OCI-LY3 (cell line): ENCODE measurements at regions not wholly inside any gene's neighbourhood (a gene's known extent, or its start where the extent isn't known, plus 50 kb on each side); places are given as distances from the start of the nearest gene placed in this dataset.

Experiments used
- H2AFZ ChIP-seq: fragments of 200-600, 300-600 bp; shearing (Covaris generic); 2 replicates; pipeline ENCODE4 v1.6.0; 2014; ENCODE audit warnings: antibody characterized with exemption, low read depth, low read length
- H3K27ac ChIP-seq: fragments of 200-600, 300-600 bp; sonication (generic); 2 replicates; pipeline ENCODE4 v1.5.1; 2014; ENCODE audit warnings: mild to moderate bottlenecking, low read length, moderate library complexity, mixed read lengths
- H3K27me3 ChIP-seq: fragments of 200-600, 300-600 bp; sonication (generic); 2 replicates; pipeline ENCODE4 v1.6.1; 2014; ENCODE audit warnings: low read depth, low read length, mixed read lengths
- H3K36me3 ChIP-seq: fragments of 200-600, 300-600 bp; sonication (generic); replicated peaks from 2 replicates; pipeline ENCODE3; 2014; ENCODE audit warnings: low read depth, low read length, mixed read lengths
- H3K4me1 ChIP-seq: fragments of 300-600, 200-600 bp; sonication (generic); 2 replicates; pipeline ENCODE4 v1.6.1; 2014; ENCODE audit warnings: low read length, mixed read lengths
- H3K4me2 ChIP-seq: fragments of 200-600, 300-600 bp; sonication (generic); 2 replicates; pipeline ENCODE4 v1.6.1; 2014; ENCODE audit warnings: low read length, mixed read lengths
- H3K4me3 ChIP-seq: fragments of 300-600, 200-600 bp; sonication (generic); 2 replicates; pipeline ENCODE4 v1.5.1; 2014; ENCODE audit warnings: antibody characterized with exemption, mild to moderate bottlenecking, low read length, moderate library complexity
- H3K79me2 ChIP-seq: fragments of 300-600, 200-600 bp; shearing (Covaris generic); 2 replicates; pipeline ENCODE4 v1.6.1; 2014; ENCODE audit warnings: mild to moderate bottlenecking, low read length, mixed read lengths
- H3K9ac ChIP-seq: fragments of 300-600, 200-600 bp; shearing (Covaris generic); 2 replicates; pipeline ENCODE4 v1.6.0; 2014; ENCODE audit warnings: mild to moderate bottlenecking, low read length, moderate library complexity
- H3K9me3 ChIP-seq: fragments of 200-600, 300-600 bp; shearing (Covaris generic); 2 replicates; pipeline ENCODE4 v1.6.1; 2014; ENCODE audit warnings: low read length, mixed read lengths; ENCODE audit not compliant: insufficient read depth
- H4K20me1 ChIP-seq: fragments of 200-600, 300-600 bp; sonication (generic); 2 replicates; pipeline ENCODE4 v1.6.1; 2016; ENCODE audit warnings: low read length, mixed read lengths; ENCODE audit not compliant: insufficient read depth
- EZH2phosphoT487 ChIP-seq: fragments of 200-600 bp; shearing (Covaris generic); IDR thresholded peaks from 2 replicates; pipeline ENCODE4 v1.6.1; 2018; ENCODE audit warnings: antibody characterized with exemption, mixed run types, low read depth
- TF ChIP-seq, protein P1 (sequence below): fragments of 200-600, 300-600 bp; sonication (generic); IDR thresholded peaks from 2 replicates; pipeline ENCODE4 v1.5.1; 2014; ENCODE audit warnings: antibody characterized with exemption, low read length, low read depth

DNA sequence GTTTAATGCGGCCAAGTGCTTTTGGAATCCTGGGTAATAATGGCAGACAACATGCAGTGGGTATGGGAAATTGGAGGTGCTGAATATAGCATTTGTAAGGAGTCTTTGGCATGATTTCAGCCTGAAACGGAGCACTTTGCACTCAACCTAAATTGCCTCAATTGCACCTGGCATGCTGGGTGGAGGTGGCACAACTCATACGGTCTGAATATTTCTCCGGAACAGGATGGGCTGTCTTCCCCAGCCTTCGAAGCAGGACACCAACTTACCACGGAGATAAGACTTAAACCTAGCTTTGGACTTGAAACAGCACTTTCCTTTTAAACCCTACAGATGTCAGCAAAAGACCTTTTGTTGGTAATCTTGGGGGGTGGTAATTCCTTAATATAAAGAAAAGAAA, 153.7 kb upstream of the SRRM4 start:
- Histone ChIP-seq H3K36me3 (no peaks in the 10 kb centered on the region), H3K27ac (no peak overlapping the region), H3K79me2 (no peaks in the 10 kb centered on the region), H3K4me2 (no peak overlapping the region), H3K4me3 (no peak overlapping the region), H3K9ac (no peak overlapping the region), H4K20me1 (no peaks in the 10 kb centered on the region), H2AFZ (no peak overlapping the region), H3K4me1 (no peaks in the 10 kb centered on the region), H3K27me3 (no peaks in the 10 kb centered on the region), H3K9me3 (no peaks in the 10 kb centered on the region)
- no peak for TF ChIP-seq EZH2phosphoT487
- TF ChIP-seq, protein P1, sequence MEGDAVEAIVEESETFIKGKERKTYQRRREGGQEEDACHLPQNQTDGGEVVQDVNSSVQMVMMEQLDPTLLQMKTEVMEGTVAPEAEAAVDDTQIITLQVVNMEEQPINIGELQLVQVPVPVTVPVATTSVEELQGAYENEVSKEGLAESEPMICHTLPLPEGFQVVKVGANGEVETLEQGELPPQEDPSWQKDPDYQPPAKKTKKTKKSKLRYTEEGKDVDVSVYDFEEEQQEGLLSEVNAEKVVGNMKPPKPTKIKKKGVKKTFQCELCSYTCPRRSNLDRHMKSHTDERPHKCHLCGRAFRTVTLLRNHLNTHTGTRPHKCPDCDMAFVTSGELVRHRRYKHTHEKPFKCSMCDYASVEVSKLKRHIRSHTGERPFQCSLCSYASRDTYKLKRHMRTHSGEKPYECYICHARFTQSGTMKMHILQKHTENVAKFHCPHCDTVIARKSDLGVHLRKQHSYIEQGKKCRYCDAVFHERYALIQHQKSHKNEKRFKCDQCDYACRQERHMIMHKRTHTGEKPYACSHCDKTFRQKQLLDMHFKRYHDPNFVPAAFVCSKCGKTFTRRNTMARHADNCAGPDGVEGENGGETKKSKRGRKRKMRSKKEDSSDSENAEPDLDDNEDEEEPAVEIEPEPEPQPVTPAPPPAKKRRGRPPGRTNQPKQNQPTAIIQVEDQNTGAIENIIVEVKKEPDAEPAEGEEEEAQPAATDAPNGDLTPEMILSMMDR = no peak

DNA sequence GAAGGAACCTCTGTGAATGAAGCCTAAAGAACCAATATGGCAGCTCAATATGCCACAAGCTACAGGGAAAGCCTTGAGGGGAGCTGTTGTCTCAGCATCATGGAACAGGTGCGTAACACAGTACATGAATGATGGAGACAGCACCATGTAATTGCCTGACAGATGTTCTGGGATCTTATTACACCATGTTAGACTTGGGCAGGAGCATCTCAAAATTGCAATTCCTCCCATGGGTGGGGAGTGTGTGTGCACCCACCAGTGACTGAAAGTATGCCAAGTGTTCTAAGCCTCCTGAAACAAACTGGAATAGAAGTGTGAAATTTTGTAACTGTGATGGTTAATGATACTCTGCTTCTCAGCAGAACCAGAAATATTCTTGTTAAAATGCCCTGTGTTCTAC, 151.0 kb upstream of the SRRM4 start:
- Histone ChIP-seq H3K9ac (no peak overlapping the region), H4K20me1 (no peaks in the 10 kb centered on the region), H3K4me3 (no peak overlapping the region), H3K27ac (no peak overlapping the region), H3K36me3 (no peaks in the 10 kb centered on the region), H3K79me2 (no peaks in the 10 kb centered on the region), H3K9me3 (no peaks in the 10 kb centered on the region), H3K4me2 (no peak overlapping the region), H3K27me3 (no peaks in the 10 kb centered on the region), H2AFZ (no peak overlapping the region), H3K4me1 (no peaks in the 10 kb centered on the region)
- TF ChIP-seq, protein P1 = no peak
- TF ChIP-seq EZH2phosphoT487 = no peak

DNA sequence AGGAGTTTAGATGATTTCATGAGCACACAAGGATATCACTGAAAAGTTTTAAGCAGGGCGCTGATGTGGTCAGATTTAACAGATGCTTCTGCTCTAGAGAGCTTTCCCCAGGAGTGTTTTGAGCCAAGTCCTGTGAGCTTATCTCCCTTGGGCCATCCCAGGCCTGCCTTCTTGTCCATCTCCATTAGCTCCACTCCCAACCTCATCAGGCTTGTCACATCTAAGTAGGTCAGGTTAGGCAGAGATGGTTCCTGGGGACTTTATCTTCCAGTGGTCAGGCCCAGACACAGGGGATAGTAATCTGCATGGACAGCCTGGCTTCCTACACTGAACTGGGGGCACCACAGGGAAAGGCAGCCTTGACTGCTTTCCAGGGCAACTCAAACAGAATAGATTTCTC, 145.4 kb upstream of the SRRM4 start:
- no peak overlapping the region for H2AFZ ChIP-seq
- H3K27me3 ChIP-seq = no peaks in the 10 kb centered on the region
- H3K36me3 ChIP-seq = no peaks in the 10 kb centered on the region
- no peaks in the 10 kb centered on the region for H3K4me1 ChIP-seq
- H3K79me2 ChIP-seq = no peaks in the 10 kb centered on the region
- H4K20me1 ChIP-seq = no peaks in the 10 kb centered on the region
- H3K9ac ChIP-seq = no peak overlapping the region
- no peaks in the 10 kb centered on the region for H3K9me3 ChIP-seq
- H3K27ac ChIP-seq = no peak overlapping the region
- TF ChIP-seq, protein P1 = no peak
- no peak for TF ChIP-seq EZH2phosphoT487
- no peak overlapping the region for H3K4me3 ChIP-seq
- H3K4me2 ChIP-seq = no peak overlapping the region

DNA sequence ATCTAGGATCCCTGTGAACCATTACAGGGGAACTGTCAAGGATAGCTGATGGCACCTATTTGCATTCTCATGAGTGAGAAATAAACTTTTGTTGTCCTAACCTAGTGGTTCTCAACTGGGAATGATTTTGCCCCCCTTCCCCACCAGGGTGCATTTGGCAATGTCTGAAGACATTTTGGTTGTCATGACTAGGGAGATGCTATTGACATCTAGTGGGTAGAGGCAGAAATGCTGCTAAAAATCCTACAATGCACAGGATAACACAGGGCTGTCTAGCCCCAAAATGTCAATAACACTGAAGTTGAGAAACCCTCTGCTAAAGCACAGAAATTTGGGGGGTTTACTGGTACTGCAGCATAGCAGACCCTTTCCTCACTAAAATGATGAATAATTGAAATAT, 140.9 kb upstream of the SRRM4 start:
- TF ChIP-seq EZH2phosphoT487 = no peak
- TF ChIP-seq, protein P1 = peak; percentile 43
- Histone ChIP-seq H3K9me3 (no peaks in the 10 kb centered on the region), H3K4me2 (no peak overlapping the region), H3K4me1 (no peaks in the 10 kb centered on the region), H3K79me2 (no peaks in the 10 kb centered on the region), H3K27me3 (no peaks in the 10 kb centered on the region), H3K9ac (no peak overlapping the region), H3K4me3 (no peak overlapping the region), H3K27ac (no peak overlapping the region), H2AFZ (no peak overlapping the region), H3K36me3 (no peaks in the 10 kb centered on the region), H4K20me1 (no peaks in the 10 kb centered on the region)
